GM23338 (cell line): ENCODE measurements at regions not wholly inside any gene's neighbourhood (a gene's known extent, or its start where the extent isn't known, plus 50 kb on each side); places are given as distances from the start of the nearest gene placed in this dataset.

Experiments
- ATAC-seq: fragments of 200-7000 bp; cut with Tn5 transposase; 3 replicates; pipeline ENCODE4 v1.9.1; 2020
- DNase-seq: peaks from one replicate; pipeline ENCODE4 v3.0.0-alpha.2; 2015; ENCODE audit warnings: low spot score
- H2AFZ ChIP-seq: fragments of 200-600 bp; sonication (generic); 2 replicates; pipeline ENCODE4 v1.8.0; 2016; ENCODE audit warnings: antibody characterized with exemption, mild to moderate bottlenecking, moderate library complexity
- H3F3A ChIP-seq: fragments of 200-600 bp; sonication (generic); replicated peaks from 2 replicates; pipeline ENCODE4 v1.8.0; 2017; ENCODE audit warnings: antibody characterized with exemption, mixed run types, low read depth
- H3K27ac ChIP-seq: fragments of 200-600 bp; sonication (generic); 2 replicates; pipeline ENCODE4 v1.6.1; 2016; ENCODE audit warnings: low read depth
- H3K27me3 ChIP-seq: fragments of 200-600 bp; sonication (generic); 2 replicates; pipeline ENCODE4 v1.8.0; 2016; ENCODE audit warnings: mild to moderate bottlenecking, mixed run types, moderate library complexity; ENCODE audit not compliant: insufficient read depth
- H3K36me3 ChIP-seq: fragments of 200-600 bp; sonication (generic); 2 replicates; pipeline ENCODE4 v1.8.0; 2016; ENCODE audit warnings: mild to moderate bottlenecking; ENCODE audit not compliant: insufficient read depth
- H3K4me1 ChIP-seq: fragments of 200-600 bp; sonication (generic); 2 replicates; pipeline ENCODE4 v1.8.0; 2016; ENCODE audit warnings: mild to moderate bottlenecking, moderate library complexity; ENCODE audit not compliant: insufficient read depth
- H3K4me2 ChIP-seq: fragments of 200-600 bp; sonication (generic); 2 replicates; pipeline ENCODE4 v1.7.1; 2017; ENCODE audit warnings: mixed run types
- H3K4me3 ChIP-seq: fragments of 200-600 bp; sonication (generic); 2 replicates; pipeline ENCODE4 v1.6.1; 2016; ENCODE audit warnings: mixed run types
- H3K79me2 ChIP-seq: fragments of 200-600 bp; sonication (generic); replicated peaks from 2 replicates; pipeline ENCODE4 v1.8.0; 2017; ENCODE audit warnings: mild to moderate bottlenecking; ENCODE audit not compliant: insufficient read depth
- H3K9me2 ChIP-seq: fragments of 200-600 bp; sonication (generic); 2 replicates; pipeline ENCODE4 v1.8.0; 2017; ENCODE audit not compliant: insufficient read depth
- H4K20me1 ChIP-seq: fragments of 200-600 bp; sonication (generic); replicated peaks from 2 replicates; pipeline ENCODE4 v1.8.0; 2017; ENCODE audit warnings: mild to moderate bottlenecking; ENCODE audit not compliant: insufficient read depth
- H3K27ac Mint-ChIP-seq: 2 replicates; pipeline ENCODE4 v1.8.0; 2020; ENCODE audit warnings: inconsistent platforms, mild to moderate bottlenecking, moderate library complexity, mixed read lengths
- H3K27me3 Mint-ChIP-seq: 3 replicates; pipeline ENCODE4 v1.8.0; 2022; ENCODE audit warnings: low read depth, mild to moderate bottlenecking, moderate library complexity, mixed read lengths, inconsistent platforms; ENCODE audit not compliant: insufficient read depth, poor library complexity
- H3K36me3 Mint-ChIP-seq: 3 replicates; pipeline ENCODE4 v1.8.0; 2021; ENCODE audit warnings: low read depth, mild to moderate bottlenecking, inconsistent platforms, moderate library complexity, mixed read lengths
- H3K4me1 Mint-ChIP-seq: 3 replicates; pipeline ENCODE4 v1.8.0; 2020; ENCODE audit warnings: mild to moderate bottlenecking, inconsistent platforms, mixed read lengths
- H3K4me3 Mint-ChIP-seq: 3 replicates; pipeline ENCODE4 v1.8.0; 2021; ENCODE audit warnings: moderate library complexity, mild to moderate bottlenecking, inconsistent platforms, mixed read lengths
- H3K9me3 Mint-ChIP-seq: 3 replicates; pipeline ENCODE4 v1.8.0; 2020; ENCODE audit warnings: moderate library complexity, mild to moderate bottlenecking, inconsistent platforms, mixed read lengths
- CREB1 ChIP-seq: fragments of 250-450 bp; sonication (Bioruptor Pico); IDR thresholded peaks from 2 replicates; pipeline ENCODE4 v1.5.0; 2020; ENCODE audit warnings: low read depth, mild to moderate bottlenecking, moderate library complexity
- EZH2phosphoT487 ChIP-seq: fragments of 200-600 bp; sonication (generic); IDR thresholded peaks from one replicate; pipeline ENCODE4 v1.8.1; 2018; ENCODE audit warnings: antibody characterized with exemption; ENCODE audit not compliant: unreplicated experiment
- JUNB ChIP-seq: IDR thresholded peaks from one replicate; pipeline ENCODE4 v1.6.1; 2016; ENCODE audit warnings: antibody characterized with exemption; ENCODE audit not compliant: unreplicated experiment
- POLR2AphosphoS5 ChIP-seq: IDR thresholded peaks from 2 replicates; pipeline ENCODE4 v1.6.1; 2016; ENCODE audit warnings: antibody characterized with exemption, low read depth
- REST ChIP-seq: IDR thresholded peaks from one replicate; pipeline ENCODE4 v1.6.1; 2018; ENCODE audit warnings: antibody characterized with exemption; ENCODE audit not compliant: unreplicated experiment
- ZNF331 ChIP-seq: fragments of 250-450 bp; sonication (Bioruptor Pico); IDR thresholded peaks from 2 replicates; pipeline ENCODE4 v1.5.0; 2020; ENCODE audit warnings: low read depth, mild to moderate bottlenecking, moderate library complexity
- TF ChIP-seq, protein P1 (sequence below), 2 experiments: fragments of 200-600 bp in 1 of 2; sonication (generic) in 1 of 2; conservative IDR thresholded peaks; 2 replicates each; pipeline versions ENCODE4 v1.5.1 to v1.6.1; 2016 to 2017; ENCODE audit warnings: antibody characterized with exemption in 2 of 2, low read depth in 2 of 2, mild to moderate bottlenecking in 2 of 2, moderate library complexity in 1 of 2
- TF ChIP-seq, protein P2 (sequence below): IDR thresholded peaks from 2 replicates; pipeline ENCODE4 v1.6.1; 2016; ENCODE audit warnings: antibody characterized with exemption
- TF ChIP-seq, protein P3 (sequence below): fragments of 250-450 bp; sonication (Bioruptor Pico); IDR thresholded peaks from 2 replicates; pipeline ENCODE4 v1.5.0; 2020; ENCODE audit warnings: mild to moderate bottlenecking, moderate library complexity

GRCh38 chr3:135834465-135834864 is 131.1 kb upstream of the PPP2R3A start:
- no peaks in the 10 kb centered on the region for H3K79me2 ChIP-seq
- H3K27me3 ChIP-seq, result no peaks in the 10 kb centered on the region
- no peaks in the 10 kb centered on the region for H3K36me3 ChIP-seq
- H3K27me3 Mint-ChIP-seq, result no peaks in the 10 kb centered on the region
- TF ChIP-seq POLR2AphosphoS5, result no peak
- TF ChIP-seq, protein P1, sequence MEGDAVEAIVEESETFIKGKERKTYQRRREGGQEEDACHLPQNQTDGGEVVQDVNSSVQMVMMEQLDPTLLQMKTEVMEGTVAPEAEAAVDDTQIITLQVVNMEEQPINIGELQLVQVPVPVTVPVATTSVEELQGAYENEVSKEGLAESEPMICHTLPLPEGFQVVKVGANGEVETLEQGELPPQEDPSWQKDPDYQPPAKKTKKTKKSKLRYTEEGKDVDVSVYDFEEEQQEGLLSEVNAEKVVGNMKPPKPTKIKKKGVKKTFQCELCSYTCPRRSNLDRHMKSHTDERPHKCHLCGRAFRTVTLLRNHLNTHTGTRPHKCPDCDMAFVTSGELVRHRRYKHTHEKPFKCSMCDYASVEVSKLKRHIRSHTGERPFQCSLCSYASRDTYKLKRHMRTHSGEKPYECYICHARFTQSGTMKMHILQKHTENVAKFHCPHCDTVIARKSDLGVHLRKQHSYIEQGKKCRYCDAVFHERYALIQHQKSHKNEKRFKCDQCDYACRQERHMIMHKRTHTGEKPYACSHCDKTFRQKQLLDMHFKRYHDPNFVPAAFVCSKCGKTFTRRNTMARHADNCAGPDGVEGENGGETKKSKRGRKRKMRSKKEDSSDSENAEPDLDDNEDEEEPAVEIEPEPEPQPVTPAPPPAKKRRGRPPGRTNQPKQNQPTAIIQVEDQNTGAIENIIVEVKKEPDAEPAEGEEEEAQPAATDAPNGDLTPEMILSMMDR (conservative IDR thresholded peaks at IDR 0.05; ENCODE audit: low read depth in 2 of 2), result no peak
- H3K27ac Mint-ChIP-seq, result no peak overlapping the region
- ATAC-seq (no peak), DNase-seq (no peak)
- no peaks in the 10 kb centered on the region for H3K4me1 ChIP-seq
- no peaks in the 10 kb centered on the region for H4K20me1 ChIP-seq
- H3K27ac ChIP-seq, result no peak overlapping the region
- H3K36me3 Mint-ChIP-seq, result no peaks in the 10 kb centered on the region
- H3K4me2 ChIP-seq, result no peak overlapping the region
- no peak overlapping the region for H3K4me3 ChIP-seq
- no peaks in the 10 kb centered on the region; the same call in 1 of the 3 replicates for H3K9me3 Mint-ChIP-seq
- H2AFZ ChIP-seq, result no peak overlapping the region
- no peak overlapping the region for H3K4me3 Mint-ChIP-seq
- H3F3A ChIP-seq, result no peaks in the 10 kb centered on the region
- peaks cover 7% of the 10 kb centered on the region for H3K4me1 Mint-ChIP-seq
- peaks cover 4% of the 10 kb centered on the region; the same call in 1 of the 2 replicates for H3K9me2 ChIP-seq

- Histone ChIP-seq H3K4me1 (no peaks in the 10 kb centered on the region), H3K27ac (no peak overlapping the region), H3K36me3 (no peaks in the 10 kb centered on the region), H2AFZ (peak overlapping the region; percentile 74; the same call in 1 of the 2 replicates), H4K20me1 (no peaks in the 10 kb centered on the region), H3K79me2 (no peaks in the 10 kb centered on the region), H3K4me2 (no peak overlapping the region), H3K9me2 (peaks cover 10% of the 10 kb centered on the region; the same call in 1 of the 2 replicates), H3F3A (no peaks in the 10 kb centered on the region), H3K4me3 (no peak overlapping the region), H3K27me3 (no peaks in the 10 kb centered on the region)
- no peak overlapping the region for H3K4me3 Mint-ChIP-seq
- DNase-seq (no peak), ATAC-seq (no peak)
- H3K9me3 Mint-ChIP-seq, result no peaks in the 10 kb centered on the region; the same call in 2 of the 3 replicates
- peaks cover 7% of the 10 kb centered on the region for H3K4me1 Mint-ChIP-seq
- H3K27ac Mint-ChIP-seq, result no peak overlapping the region
- peaks cover 3% of the 10 kb centered on the region for H3K27me3 Mint-ChIP-seq
- no peak for TF ChIP-seq JUNB
- no peak for TF ChIP-seq EZH2phosphoT487
- TF ChIP-seq, protein P2, sequence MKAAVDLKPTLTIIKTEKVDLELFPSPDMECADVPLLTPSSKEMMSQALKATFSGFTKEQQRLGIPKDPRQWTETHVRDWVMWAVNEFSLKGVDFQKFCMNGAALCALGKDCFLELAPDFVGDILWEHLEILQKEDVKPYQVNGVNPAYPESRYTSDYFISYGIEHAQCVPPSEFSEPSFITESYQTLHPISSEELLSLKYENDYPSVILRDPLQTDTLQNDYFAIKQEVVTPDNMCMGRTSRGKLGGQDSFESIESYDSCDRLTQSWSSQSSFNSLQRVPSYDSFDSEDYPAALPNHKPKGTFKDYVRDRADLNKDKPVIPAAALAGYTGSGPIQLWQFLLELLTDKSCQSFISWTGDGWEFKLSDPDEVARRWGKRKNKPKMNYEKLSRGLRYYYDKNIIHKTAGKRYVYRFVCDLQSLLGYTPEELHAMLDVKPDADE, result no peak
- no peak for TF ChIP-seq REST
- TF ChIP-seq CREB1 (CRISPR knock-in tag), result no peak
- TF ChIP-seq, protein P3, sequence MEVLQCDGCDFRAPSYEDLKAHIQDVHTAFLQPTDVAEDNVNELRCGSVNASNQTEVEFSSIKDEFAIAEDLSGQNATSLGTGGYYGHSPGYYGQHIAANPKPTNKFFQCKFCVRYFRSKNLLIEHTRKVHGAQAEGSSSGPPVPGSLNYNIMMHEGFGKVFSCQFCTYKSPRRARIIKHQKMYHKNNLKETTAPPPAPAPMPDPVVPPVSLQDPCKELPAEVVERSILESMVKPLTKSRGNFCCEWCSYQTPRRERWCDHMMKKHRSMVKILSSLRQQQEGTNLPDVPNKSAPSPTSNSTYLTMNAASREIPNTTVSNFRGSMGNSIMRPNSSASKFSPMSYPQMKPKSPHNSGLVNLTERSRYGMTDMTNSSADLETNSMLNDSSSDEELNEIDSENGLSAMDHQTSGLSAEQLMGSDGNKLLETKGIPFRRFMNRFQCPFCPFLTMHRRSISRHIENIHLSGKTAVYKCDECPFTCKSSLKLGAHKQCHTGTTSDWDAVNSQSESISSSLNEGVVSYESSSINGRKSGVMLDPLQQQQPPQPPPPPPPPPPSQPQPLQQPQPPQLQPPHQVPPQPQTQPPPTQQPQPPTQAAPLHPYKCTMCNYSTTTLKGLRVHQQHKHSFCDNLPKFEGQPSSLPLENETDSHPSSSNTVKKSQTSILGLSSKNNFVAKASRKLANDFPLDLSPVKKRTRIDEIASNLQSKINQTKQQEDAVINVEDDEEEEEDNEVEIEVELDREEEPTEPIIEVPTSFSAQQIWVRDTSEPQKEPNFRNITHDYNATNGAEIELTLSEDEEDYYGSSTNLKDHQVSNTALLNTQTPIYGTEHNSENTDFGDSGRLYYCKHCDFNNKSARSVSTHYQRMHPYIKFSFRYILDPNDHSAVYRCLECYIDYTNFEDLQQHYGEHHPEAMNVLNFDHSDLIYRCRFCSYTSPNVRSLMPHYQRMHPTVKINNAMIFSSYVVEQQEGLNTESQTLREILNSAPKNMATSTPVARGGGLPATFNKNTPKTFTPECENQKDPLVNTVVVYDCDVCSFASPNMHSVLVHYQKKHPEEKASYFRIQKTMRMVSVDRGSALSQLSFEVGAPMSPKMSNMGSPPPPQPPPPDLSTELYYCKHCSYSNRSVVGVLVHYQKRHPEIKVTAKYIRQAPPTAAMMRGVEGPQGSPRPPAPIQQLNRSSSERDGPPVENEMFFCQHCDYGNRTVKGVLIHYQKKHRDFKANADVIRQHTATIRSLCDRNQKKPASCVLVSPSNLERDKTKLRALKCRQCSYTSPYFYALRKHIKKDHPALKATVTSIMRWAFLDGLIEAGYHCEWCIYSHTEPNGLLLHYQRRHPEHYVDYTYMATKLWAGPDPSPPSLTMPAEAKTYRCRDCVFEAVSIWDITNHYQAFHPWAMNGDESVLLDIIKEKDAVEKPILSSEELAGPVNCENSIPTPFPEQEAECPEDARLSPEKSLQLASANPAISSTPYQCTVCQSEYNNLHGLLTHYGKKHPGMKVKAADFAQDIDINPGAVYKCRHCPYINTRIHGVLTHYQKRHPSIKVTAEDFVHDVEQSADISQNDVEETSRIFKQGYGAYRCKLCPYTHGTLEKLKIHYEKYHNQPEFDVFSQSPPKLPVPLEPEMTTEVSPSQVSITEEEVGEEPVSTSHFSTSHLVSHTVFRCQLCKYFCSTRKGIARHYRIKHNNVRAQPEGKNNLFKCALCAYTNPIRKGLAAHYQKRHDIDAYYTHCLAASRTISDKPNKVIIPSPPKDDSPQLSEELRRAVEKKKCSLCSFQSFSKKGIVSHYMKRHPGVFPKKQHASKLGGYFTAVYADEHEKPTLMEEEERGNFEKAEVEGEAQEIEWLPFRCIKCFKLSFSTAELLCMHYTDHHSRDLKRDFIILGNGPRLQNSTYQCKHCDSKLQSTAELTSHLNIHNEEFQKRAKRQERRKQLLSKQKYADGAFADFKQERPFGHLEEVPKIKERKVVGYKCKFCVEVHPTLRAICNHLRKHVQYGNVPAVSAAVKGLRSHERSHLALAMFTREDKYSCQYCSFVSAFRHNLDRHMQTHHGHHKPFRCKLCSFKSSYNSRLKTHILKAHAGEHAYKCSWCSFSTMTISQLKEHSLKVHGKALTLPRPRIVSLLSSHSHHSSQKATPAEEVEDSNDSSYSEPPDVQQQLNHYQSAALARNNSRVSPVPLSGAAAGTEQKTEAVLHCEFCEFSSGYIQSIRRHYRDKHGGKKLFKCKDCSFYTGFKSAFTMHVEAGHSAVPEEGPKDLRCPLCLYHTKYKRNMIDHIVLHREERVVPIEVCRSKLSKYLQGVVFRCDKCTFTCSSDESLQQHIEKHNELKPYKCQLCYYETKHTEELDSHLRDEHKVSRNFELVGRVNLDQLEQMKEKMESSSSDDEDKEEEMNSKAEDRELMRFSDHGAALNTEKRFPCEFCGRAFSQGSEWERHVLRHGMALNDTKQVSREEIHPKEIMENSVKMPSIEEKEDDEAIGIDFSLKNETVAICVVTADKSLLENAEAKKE (CRISPR knock-in tag), result no peak
- TF ChIP-seq ZNF331 (CRISPR knock-in tag), result no peak
- H3K36me3 Mint-ChIP-seq, result no peaks in the 10 kb centered on the region
Observed at GRCh38 chr3:135837977-135838631, 127.4 kb upstream of the PPP2R3A start.
